GM06990 (cell line): ENCODE measurements at regions not wholly inside any gene's neighbourhood (a gene's known extent, or its start where the extent isn't known, plus 50 kb on each side); places are given as distances from the start of the nearest gene placed in this dataset.
A peak's percentile ranks its signal among the peaks of the same experiment; 100 is the strongest.
"Not testable (repeated sequence)": the region's sequence is repeated elsewhere in the genome, so short reads cannot be mapped to it uniquely, and the experiment has no call there.

Experiments
- DNase-seq: peaks from one replicate; pipeline ENCODE4 v3.0.0-alpha.2; 2011; ENCODE audit not compliant: insufficient read length; ENCODE audit errors: extremely low read depth
- H3K27me3 ChIP-seq: replicated peaks from 2 replicates; pipeline ENCODE4 v1.6.0; 2011; ENCODE audit warnings: low read length; ENCODE audit not compliant: control insufficient read depth, insufficient read depth
- H3K36me3 ChIP-seq: 2 replicates; pipeline ENCODE4 v1.5.1; 2011; ENCODE audit warnings: low read length; ENCODE audit not compliant: control insufficient read depth, insufficient read depth
- H3K4me3 ChIP-seq: replicated peaks from 2 replicates; pipeline ENCODE4 v1.5.1; 2011; ENCODE audit warnings: low read depth, mild to moderate bottlenecking, control low read depth, low read length
- CTCF ChIP-seq: IDR thresholded peaks from 2 replicates; pipeline ENCODE4 v1.5.1; 2011; ENCODE audit warnings: low read length, control low read depth, mild to moderate bottlenecking, inconsistent platforms; ENCODE audit not compliant: insufficient read depth, poor library complexity, severe bottlenecking

GRCh38 chr4:118589471-118590055 lies 95.6 kb upstream of the METTL14 start:
- no peaks in the 10 kb centered on the region for H3K27me3 ChIP-seq
- TF ChIP-seq CTCF = no peak
- no peak for DNase-seq

GRCh38 chr4:118591339-118592046 lies 93.7 kb upstream of the METTL14 start:
- H3K4me3 ChIP-seq = peak overlapping the region; percentile 73
- peak; percentile 95 for DNase-seq

More at GRCh38 chr4:118589471-118590055, 95.6 kb upstream of the METTL14 start:
- Histone ChIP-seq H3K36me3 (no peaks in the 10 kb centered on the region), H3K4me3 (no peak overlapping the region)

GRCh38 chr4:118592289-118592688 lies 92.9 kb upstream of the METTL14 start:
- H3K27me3 ChIP-seq, DNase-seq, H3K36me3 ChIP-seq: not testable (repeated sequence)
- peak overlapping the region; percentile 73 for H3K4me3 ChIP-seq

More at GRCh38 chr4:118591339-118592046, 93.7 kb upstream of the METTL14 start:
- H3K27me3 ChIP-seq, H3K36me3 ChIP-seq: not testable (repeated sequence)

- not testable (repeated sequence) for H3K36me3 ChIP-seq, H3K27me3 ChIP-seq, DNase-seq, H3K4me3 ChIP-seq
Observed at GRCh38 chr4:118595883-118596282, 89.3 kb upstream of the METTL14 start.

- not testable (repeated sequence) for H3K36me3 ChIP-seq, DNase-seq, H3K4me3 ChIP-seq, H3K27me3 ChIP-seq
Observed at GRCh38 chr4:118625097-118625496, 60.1 kb upstream of the METTL14 start.

- not testable (repeated sequence) for DNase-seq, H3K4me3 ChIP-seq, H3K36me3 ChIP-seq, H3K27me3 ChIP-seq
Observed at GRCh38 chr4:118629697-118630096, 55.5 kb upstream of the METTL14 start.

- not testable (repeated sequence) for DNase-seq, H3K4me3 ChIP-seq, H3K36me3 ChIP-seq, H3K27me3 ChIP-seq
Observed at GRCh38 chr4:118630897-118631296, 54.3 kb upstream of the METTL14 start.

- DNase-seq = not testable (repeated sequence)
Observed at GRCh38 chr4:118631321-118632050, 53.7 kb upstream of the METTL14 start.

GRCh38 chr4:118633476-118633875 lies 51.7 kb upstream of the METTL14 start:
- H3K27me3 ChIP-seq, H3K36me3 ChIP-seq, H3K4me3 ChIP-seq, DNase-seq: not testable (repeated sequence)

More at GRCh38 chr4:118631321-118632050, 53.7 kb upstream of the METTL14 start:
- H3K36me3 ChIP-seq, H3K4me3 ChIP-seq, H3K27me3 ChIP-seq: not testable (repeated sequence)

- DNase-seq, H3K4me3 ChIP-seq, H3K27me3 ChIP-seq, H3K36me3 ChIP-seq: not testable (repeated sequence)
Observed at GRCh38 chr4:118634126-118634875, 50.9 kb upstream of the METTL14 start.
